ENCODE measurements at regions not wholly inside any gene's neighbourhood (a gene's known extent, or its start where the extent isn't known, plus 50 kb on each side); places are given as distances from the start of the nearest gene placed in this dataset.

GRCh38 chr13:75072891-75073290, 409.1 kb downstream of the TBC1D4 start:
- no peak for TF ChIP-seq CTCF (IDR thresholded peaks at IDR 0.05)
- no peak for TF ChIP-seq POLR2A (IDR thresholded peaks at IDR 0.05)

Data from ovary (tissue), 3 donors.